Astrocyte of the cerebellum (primary cell): ENCODE measurements at regions not wholly inside any gene's neighbourhood (a gene's known extent, or its start where the extent isn't known, plus 50 kb on each side); places are given as distances from the start of the nearest gene placed in this dataset.

Source experiments
- DNase-seq: peaks from one replicate; pipeline ENCODE4 v3.0.0-alpha.2; 2011; ENCODE audit warnings: low read depth
- H3K4me3 ChIP-seq: 2 replicates; pipeline ENCODE4 v1.5.1; 2011; ENCODE audit warnings: mild to moderate bottlenecking, low read depth, low read length, moderate library complexity
- CTCF ChIP-seq: IDR thresholded peaks from 2 replicates; pipeline ENCODE4 v1.5.1; 2012; ENCODE audit warnings: low read length, low read depth, moderate library complexity, mild to moderate bottlenecking; ENCODE audit errors: missing control alignments
- in situ Hi-C: cut with HindIII; loops from 2 replicates; pipeline ENCODE4 v1.10.0; 2017; ENCODE audit warnings: low sequenced_read_pairs

GRCh38 chrX:131724292-131724691, 180.4 kb downstream of the OR13H1 start:
- no peak for DNase-seq
- no peak for TF ChIP-seq CTCF
- in situ Hi-C loops, result no loop called here
- no peak overlapping the region for H3K4me3 ChIP-seq

GRCh38 chrX:131725001-131725654, 181.3 kb downstream of the OR13H1 start:
- H3K4me3 ChIP-seq, result no peak overlapping the region
- DNase-seq, result no peak

GRCh38 chrX:131727778-131728177, 183.9 kb downstream of the OR13H1 start:
- TF ChIP-seq CTCF, result no peak
- no peak for DNase-seq
- in situ Hi-C loops, result no loop called here
- H3K4me3 ChIP-seq, result no peak overlapping the region

More at GRCh38 chrX:131725001-131725654, 181.3 kb downstream of the OR13H1 start:
- no peak for TF ChIP-seq CTCF
- in situ Hi-C loops, result no loop called here

GRCh38 chrX:131728295-131729145, 184.6 kb downstream of the OR13H1 start:
- in situ Hi-C loops, result no loop called here
- DNase-seq, result peak; percentile 84
- TF ChIP-seq CTCF, result peak; percentile 37
- H3K4me3 ChIP-seq, result peak overlapping the region; percentile 43

GRCh38 chrX:131729295-131729694, 185.4 kb downstream of the OR13H1 start:
- peak; percentile 80 for DNase-seq
- in situ Hi-C loops, result no loop called here
- TF ChIP-seq CTCF, result peak; percentile 27
- peak overlapping the region; percentile 43 for H3K4me3 ChIP-seq

- no peak overlapping the region for H3K4me3 ChIP-seq
- no peak for TF ChIP-seq CTCF
- in situ Hi-C loops, result no loop called here
- peak; percentile 74 for DNase-seq
Measured at GRCh38 chrX:131734621-131735020, 190.7 kb downstream of the OR13H1 start.
